Right renal pelvis (tissue), 4 donors: ENCODE measurements at regions not wholly inside any gene's neighbourhood (a gene's known extent, or its start where the extent isn't known, plus 50 kb on each side); places are given as distances from the start of the nearest gene placed in this dataset.

ENCODE experiments used
- DNase-seq, 4 donors: peaks; one replicate each; pipeline ENCODE4 v3.0.0-alpha.2; 2013; ENCODE audit warnings: low read depth in 4 of 4, low spot score in 3 of 4, missing footprints in 1 of 4

GRCh38 chr1:14090531-14090930 is 390.5 kb downstream of the PRDM2 start:
- no peak for DNase-seq

- DNase-seq = peak in 3 of 4 donors; percentile 16 to 49 (median 44)
Observed at GRCh38 chr1:14094611-14095400, 394.8 kb downstream of the PRDM2 start.

DNA sequence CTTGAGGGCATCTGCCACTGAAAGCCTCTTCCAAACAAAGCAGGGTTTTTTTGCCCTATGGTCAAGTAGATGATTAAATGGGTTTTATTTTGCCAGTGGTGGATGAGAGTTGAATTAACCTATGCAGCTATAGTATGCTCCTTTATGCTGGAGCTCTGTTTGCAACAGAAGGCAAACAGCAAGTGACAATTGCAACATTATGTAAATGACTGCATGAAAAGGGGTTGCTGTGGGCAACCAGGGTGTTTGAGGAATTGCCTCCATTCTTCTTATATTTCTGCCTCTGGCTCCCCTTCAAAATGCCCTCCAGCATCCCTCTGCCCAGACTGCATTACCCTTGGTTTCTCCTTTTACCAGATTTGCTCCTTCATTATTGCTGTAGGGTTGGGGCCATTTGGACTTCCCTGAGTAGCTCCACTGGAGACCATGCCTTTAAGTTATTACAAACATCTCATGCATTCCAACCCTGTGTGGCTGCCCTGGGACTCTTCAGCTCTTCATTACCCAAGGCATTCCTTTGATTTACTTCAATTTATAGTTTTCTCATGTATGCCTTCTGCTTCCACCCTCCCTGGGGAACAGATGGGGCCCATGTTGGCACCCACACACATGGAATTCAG is 398.4 kb downstream of the PRDM2 start:
- DNase-seq = no peak

DNA sequence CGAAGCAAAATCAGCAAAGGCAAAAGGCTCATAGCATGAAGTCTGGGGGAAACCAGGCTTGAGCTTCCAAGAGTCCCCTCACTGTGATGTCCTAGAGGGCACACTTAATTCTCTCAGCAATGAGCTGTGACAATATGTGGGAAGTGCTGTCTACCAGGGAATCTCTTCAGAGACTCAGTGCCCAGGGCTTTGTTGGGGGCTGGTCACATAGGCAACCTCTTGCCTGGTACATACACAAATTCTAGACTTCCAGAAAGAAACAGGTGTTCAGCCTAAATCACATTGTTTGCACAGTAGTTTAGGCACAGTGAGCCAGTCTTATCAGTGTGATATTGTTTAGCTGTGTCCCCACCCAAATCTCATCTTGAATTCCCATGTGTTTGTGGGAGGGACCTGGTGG is 400.5 kb downstream of the PRDM2 start:
- no peak for DNase-seq

DNA sequence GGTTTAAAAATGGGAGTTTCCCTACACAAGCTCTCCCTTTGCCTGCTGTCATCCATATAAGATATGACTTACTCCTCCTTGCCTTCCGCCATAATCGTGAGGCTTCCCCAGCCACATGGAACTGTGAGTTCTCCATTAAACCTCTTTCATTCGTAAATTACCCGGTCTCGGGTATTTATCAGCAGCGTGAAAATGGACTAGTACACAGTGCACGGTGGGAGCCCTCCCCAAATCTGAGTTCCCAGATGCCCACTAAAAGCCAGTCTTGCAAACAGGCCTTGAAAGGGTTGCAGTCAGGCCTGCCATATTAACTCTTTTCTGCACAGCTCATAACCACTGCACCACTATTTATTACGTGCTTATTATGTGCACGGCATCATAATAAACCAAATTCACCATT is 400.9 kb downstream of the PRDM2 start:
- DNase-seq = no peak

DNA sequence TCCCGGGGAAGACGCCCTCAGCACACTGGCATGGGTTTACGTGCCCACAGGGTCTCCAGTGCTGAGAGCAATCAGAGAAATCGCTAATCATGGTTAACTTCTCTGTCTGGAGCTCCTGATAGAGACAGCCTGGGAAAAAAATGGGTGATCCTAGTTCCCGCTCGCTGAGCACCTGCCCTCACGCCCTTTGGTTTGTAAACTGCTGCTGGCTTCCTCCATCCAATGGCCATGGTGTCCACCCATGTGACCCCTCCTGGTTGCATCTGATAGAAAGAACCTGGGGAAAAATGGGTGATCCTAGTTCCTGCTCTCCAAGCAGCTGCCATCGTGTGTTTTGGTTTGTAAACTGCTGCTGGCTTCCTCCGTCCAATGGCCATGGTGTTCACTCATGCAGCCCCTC is 402.2 kb downstream of the PRDM2 start:
- no peak for DNase-seq

DNA sequence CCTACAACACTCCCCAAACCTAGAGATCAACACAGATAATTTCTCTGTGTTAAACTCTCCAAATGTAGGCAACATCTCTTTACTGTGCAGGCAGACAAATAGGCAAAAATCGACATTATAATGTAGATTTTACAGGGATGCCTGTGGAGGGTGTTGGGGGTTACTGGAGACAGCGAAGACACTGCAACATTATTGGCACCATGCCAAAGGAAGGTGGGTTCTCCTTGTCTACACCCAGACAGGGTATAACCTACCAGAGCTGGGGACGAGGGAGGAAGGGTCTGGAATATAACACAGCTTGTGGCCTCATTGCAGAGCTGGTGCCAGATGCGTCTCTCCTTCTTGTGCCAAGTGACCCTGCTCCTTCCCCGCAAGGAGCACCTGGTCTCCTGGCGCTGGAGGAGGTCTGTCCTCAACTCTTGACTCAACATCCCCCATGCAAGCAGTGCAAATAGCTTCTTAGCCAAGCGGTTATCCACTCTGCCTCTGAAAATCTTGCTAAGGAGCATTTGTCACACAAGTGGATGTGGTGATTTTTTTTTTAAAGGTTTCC is 404.0 kb downstream of the PRDM2 start:
- no peak for DNase-seq

DNA sequence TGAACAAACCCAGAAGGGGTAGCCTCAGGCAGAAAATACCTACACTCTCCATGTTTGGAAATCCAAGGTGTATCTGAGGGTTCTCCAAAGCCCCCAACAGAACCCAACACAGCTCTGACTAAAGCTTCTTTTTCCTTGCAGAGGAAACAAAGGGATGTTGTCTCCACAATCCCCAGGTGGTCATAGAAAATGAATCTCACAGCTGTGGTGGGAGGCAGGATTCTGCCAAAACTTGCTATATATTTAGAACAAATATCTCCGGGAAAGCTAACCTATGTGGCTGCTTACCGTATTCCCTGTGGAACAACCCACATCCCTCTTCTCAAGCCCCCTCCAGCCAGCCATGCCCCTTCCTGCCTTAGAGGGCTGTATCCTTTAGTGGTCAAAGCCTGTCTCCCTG is 406.1 kb downstream of the PRDM2 start:
- no peak for DNase-seq

DNA sequence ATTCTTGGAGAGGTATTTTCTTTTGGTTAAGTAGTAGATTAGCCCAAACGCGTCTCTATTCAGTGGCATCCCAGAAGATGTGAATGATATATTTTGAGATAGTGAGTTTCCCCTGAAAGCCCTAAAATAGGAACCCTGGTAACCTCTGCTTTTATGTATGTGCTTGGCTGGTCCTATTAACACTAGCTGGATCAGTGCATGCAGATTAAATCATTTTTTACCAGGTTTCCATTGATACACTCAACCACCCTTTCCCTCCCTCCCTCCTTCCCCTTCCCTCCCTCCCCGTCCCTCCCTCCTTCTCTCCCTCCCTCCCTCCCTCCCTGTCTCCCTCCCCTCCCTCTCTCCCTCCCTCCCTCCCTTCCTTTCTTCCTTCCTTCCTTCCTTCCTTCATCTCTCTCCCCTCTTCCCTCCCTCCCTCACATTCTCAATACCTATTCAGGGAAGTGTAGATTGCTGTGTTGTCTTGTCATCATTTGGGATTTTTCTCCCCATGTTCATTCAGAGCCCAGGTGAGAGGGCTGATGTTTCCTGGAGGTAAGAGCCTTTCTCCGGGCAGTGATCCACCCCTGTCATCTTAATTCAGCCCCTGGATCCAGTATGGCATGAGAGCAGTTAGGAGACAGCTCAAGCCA is 406.8 kb downstream of the PRDM2 start:
- DNase-seq = no peak

- DNase-seq = no peak
Observed at GRCh38 chr1:14108356-14109275, 408.6 kb downstream of the PRDM2 start.

DNA sequence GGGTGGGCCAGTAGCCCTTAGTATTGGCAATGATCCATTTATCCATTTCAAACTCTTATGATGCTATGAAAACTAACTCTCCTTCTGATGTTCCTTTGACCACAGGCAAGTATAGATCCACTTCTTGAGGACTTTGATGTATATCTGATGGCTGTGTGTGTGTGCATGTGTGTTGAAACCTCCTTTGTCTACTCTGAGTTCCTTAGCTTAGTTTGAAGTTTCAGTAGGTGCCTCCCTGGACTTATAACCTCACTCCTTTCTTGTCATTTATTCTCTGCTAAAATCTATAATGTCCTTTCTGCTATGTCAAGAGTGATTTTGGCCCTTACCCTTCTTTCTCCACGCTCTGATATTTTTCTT is 409.3 kb downstream of the PRDM2 start:
- DNase-seq = no peak

DNA sequence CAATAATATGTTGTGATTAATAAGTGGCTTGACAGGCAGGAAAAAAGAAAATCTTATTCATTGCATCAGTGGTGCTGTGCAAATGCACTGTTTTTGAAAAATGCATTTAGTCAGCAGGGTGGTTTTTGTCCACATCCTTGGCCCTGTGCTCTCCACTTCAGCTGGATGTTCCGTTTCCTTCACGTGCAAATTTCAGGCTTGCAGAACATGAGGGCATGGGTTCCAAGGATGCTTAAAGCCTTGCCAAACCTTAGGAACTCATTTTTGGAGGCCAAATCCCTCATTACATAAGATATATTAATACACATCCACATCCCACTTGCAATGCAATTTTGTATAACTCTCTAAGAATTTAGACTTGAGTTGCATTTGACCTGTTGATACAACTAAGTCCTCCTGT is 410.1 kb downstream of the PRDM2 start:
- DNase-seq = no peak

DNA sequence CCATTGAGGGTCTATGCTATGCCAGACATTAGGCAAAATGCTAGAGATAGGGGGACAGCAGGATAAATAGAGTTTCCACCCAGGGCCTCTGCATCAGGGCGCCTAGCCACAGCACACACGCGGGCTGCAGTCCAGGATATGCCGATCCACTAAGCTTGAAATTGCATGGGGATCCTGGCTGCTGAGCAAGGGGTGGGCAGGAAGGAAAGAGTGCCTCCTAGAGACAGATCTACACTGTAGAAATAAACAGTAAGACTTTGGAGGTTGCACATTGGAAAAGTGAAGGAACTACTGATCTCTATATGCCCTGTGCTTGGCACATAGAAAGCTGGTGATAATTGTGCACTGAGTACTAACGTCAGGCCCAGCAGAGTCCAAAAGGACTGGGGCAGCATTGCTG is 411.1 kb downstream of the PRDM2 start:
- DNase-seq = no peak

GRCh38 chr1:14112613-14113012 is 412.6 kb downstream of the PRDM2 start:
- DNase-seq = no peak

GRCh38 chr1:14113271-14113670 is 413.3 kb downstream of the PRDM2 start:
- no peak for DNase-seq

DNA sequence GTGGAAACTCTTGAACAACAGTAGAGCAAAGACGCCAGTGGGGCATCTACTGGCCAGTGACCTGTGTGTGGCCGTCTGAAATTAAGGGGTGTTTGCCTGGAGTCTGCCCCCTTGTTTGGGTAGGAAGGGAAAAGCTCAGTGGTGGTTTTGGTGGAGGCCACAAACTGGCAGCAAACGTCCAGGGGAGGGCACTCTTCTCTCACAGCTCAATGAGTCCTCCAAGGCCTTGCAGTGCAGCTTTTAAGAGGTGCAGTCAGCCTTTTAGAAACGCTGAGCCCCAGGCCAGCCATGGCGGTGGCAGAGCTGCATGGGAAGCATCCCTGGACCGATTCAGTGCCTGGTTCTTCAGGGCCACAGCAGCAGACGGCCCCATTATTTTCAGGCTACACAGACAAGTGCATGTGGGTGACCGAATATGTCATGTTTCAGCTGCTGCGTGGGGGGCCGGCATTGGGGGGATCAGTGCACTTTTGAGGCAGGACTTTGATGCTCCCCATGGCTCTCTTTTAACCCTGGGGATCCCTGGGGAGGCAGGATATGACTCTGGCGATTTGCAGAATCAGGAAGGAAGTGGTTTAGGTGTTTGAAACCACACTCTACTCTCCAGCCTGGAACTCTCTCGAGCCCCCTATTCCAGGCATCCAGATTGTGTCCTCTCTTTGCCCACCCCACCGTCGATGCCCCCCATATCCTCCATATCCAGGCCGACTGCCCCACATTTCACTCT is 414.0 kb downstream of the PRDM2 start:
- DNase-seq = peak in 3 of 4 donors; percentile 32 to 54 (median 42)

DNA sequence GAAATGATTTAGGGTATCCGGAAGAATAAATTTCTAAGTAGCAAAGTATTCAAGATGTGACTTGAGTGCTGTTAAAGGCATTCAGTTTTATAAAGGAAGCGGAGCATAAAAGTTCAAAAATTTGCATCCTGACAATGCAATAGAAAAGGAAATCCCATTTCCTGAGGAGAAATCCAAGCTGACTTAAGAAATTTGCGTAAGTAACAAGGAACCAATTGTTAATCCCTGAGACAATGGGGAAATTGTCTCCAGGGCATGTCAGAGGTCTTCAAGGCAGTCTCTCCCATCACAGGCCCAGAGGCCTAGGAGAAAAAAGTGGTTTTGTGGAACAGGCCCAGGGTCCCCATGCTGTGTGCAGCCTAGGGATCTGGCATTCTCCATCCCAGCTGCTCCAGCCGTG is 416.0 kb downstream of the PRDM2 start:
- DNase-seq = no peak

DNA sequence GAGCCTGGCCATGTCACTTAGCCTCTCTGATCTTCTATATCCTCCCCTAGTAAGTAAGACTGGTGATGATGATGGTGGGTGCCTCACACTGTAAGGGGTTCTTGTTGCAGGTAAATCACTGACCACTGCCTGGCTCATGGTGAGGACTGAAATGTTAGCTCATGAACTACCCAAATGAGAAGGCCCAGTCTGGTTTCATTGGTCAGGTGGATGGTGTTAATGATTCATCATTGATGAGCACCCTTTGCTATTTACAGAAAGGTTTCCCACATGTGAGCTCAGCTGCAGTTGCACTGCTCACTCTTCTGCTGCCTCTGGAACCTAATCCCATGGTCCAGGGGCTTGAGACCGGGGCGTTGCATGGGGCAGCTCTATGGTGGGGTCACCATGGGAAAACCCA is 417.7 kb downstream of the PRDM2 start:
- DNase-seq = no peak

GRCh38 chr1:14118691-14119485 is 418.9 kb downstream of the PRDM2 start:
- DNase-seq = no peak
